ENCODE measurements at regions not wholly inside any gene's neighbourhood (a gene's known extent, or its start where the extent isn't known, plus 50 kb on each side); places are given as distances from the start of the nearest gene placed in this dataset.

DNA sequence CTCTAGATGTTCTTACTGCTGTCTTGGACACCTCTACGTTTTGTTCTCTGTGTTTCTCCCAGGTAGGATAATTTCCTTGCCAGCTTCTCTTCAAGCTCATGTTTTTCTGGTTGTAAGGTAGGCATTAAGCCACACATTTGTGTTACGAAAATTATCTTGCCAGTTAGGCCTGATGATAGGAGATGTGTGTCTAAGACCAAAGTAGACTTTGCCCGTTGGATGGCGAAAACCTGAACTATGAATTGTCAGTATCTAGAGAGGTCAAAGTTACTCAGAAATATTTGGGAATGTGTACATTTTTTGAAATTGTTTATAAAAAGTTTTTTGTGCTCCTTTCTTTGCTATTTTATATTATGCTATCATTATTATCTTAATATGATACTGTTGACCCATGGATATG is 72.8 kb downstream of the FHIP1A start (continued):
- TF ChIP-seq, protein P1, sequence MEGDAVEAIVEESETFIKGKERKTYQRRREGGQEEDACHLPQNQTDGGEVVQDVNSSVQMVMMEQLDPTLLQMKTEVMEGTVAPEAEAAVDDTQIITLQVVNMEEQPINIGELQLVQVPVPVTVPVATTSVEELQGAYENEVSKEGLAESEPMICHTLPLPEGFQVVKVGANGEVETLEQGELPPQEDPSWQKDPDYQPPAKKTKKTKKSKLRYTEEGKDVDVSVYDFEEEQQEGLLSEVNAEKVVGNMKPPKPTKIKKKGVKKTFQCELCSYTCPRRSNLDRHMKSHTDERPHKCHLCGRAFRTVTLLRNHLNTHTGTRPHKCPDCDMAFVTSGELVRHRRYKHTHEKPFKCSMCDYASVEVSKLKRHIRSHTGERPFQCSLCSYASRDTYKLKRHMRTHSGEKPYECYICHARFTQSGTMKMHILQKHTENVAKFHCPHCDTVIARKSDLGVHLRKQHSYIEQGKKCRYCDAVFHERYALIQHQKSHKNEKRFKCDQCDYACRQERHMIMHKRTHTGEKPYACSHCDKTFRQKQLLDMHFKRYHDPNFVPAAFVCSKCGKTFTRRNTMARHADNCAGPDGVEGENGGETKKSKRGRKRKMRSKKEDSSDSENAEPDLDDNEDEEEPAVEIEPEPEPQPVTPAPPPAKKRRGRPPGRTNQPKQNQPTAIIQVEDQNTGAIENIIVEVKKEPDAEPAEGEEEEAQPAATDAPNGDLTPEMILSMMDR (IDR thresholded peaks at IDR 0.05; ENCODE audit: low read depth, low read length, missing input control) = no peak

DNA sequence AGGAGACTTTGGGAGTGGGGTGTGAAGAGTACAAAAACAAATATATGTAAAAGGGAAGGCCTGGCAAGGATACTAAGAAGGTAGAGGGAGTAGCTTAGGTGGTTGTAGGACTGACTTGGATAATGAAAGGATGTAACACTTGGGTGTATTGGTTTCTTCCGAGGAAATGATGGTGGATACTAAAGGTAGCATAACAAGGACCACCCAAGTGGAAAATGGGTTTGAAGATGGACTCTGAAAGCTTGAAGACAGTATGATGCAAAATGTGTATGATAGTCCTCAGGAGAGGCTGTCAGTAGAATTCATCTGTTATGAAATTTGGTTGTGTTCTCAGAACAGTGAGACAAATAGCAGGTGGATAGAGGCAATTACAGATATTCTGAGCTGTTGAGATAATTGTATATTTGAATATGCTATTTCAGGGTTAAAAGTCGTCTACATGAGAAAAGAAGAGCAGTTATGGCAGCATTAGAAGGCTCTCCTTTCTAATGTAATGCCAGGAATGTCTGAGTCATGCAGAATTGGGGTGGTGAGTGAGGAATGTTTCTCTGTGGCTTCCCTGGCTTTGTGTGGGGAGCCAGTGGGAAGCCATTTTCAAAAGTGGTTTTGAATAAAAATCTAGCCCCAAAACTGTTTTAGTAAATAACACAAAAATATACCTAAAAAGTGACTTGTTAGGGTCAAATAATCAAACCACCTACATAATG is 75.6 kb downstream of the FHIP1A start:
- WGBS = 75% methylated on average over 2 of the region's 2 CpGs
- TF ChIP-seq, protein P2, sequence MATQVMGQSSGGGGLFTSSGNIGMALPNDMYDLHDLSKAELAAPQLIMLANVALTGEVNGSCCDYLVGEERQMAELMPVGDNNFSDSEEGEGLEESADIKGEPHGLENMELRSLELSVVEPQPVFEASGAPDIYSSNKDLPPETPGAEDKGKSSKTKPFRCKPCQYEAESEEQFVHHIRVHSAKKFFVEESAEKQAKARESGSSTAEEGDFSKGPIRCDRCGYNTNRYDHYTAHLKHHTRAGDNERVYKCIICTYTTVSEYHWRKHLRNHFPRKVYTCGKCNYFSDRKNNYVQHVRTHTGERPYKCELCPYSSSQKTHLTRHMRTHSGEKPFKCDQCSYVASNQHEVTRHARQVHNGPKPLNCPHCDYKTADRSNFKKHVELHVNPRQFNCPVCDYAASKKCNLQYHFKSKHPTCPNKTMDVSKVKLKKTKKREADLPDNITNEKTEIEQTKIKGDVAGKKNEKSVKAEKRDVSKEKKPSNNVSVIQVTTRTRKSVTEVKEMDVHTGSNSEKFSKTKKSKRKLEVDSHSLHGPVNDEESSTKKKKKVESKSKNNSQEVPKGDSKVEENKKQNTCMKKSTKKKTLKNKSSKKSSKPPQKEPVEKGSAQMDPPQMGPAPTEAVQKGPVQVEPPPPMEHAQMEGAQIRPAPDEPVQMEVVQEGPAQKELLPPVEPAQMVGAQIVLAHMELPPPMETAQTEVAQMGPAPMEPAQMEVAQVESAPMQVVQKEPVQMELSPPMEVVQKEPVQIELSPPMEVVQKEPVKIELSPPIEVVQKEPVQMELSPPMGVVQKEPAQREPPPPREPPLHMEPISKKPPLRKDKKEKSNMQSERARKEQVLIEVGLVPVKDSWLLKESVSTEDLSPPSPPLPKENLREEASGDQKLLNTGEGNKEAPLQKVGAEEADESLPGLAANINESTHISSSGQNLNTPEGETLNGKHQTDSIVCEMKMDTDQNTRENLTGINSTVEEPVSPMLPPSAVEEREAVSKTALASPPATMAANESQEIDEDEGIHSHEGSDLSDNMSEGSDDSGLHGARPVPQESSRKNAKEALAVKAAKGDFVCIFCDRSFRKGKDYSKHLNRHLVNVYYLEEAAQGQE (IDR thresholded peaks at IDR 0.05) = no peak
- TF ChIP-seq, protein P1 (IDR thresholded peaks at IDR 0.05; ENCODE audit: low read depth, low read length, missing input control) = no peak
- TF ChIP-seq TAF1 (conservative IDR thresholded peaks at IDR 0.05) (no peak), RXRA (IDR thresholded peaks at IDR 0.05) (no peak), FOXA2 (IDR thresholded peaks at IDR 0.05) (no peak), RAD21 (IDR thresholded peaks at IDR 0.05) (no peak), JUND (IDR thresholded peaks at IDR 0.05) (no peak), GABPA (IDR thresholded peaks at IDR 0.05 in 1 of 2, conservative IDR thresholded peaks at IDR 0.05 in 1 of 2) (no peak), HNF4G (IDR thresholded peaks at IDR 0.05) (no peak), SP1 (IDR thresholded peaks at IDR 0.05) (no peak), NR2F2 (IDR thresholded peaks at IDR 0.05) (no peak)
- TF ChIP-seq, protein P3, sequence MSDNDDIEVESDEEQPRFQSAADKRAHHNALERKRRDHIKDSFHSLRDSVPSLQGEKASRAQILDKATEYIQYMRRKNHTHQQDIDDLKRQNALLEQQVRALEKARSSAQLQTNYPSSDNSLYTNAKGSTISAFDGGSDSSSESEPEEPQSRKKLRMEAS (IDR thresholded peaks at IDR 0.05) = no peak
- TF ChIP-seq, protein P4, sequence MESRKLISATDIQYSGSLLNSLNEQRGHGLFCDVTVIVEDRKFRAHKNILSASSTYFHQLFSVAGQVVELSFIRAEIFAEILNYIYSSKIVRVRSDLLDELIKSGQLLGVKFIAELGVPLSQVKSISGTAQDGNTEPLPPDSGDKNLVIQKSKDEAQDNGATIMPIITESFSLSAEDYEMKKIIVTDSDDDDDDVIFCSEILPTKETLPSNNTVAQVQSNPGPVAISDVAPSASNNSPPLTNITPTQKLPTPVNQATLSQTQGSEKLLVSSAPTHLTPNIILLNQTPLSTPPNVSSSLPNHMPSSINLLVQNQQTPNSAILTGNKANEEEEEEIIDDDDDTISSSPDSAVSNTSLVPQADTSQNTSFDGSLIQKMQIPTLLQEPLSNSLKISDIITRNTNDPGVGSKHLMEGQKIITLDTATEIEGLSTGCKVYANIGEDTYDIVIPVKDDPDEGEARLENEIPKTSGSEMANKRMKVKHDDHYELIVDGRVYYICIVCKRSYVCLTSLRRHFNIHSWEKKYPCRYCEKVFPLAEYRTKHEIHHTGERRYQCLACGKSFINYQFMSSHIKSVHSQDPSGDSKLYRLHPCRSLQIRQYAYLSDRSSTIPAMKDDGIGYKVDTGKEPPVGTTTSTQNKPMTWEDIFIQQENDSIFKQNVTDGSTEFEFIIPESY (IDR thresholded peaks at IDR 0.05) = no peak
- TF ChIP-seq, protein P5, sequence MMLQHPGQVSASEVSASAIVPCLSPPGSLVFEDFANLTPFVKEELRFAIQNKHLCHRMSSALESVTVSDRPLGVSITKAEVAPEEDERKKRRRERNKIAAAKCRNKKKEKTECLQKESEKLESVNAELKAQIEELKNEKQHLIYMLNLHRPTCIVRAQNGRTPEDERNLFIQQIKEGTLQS (IDR thresholded peaks at IDR 0.05) = no peak
- H3K9me3 ChIP-seq (ENCODE audit: control insufficient read depth in 4 of 4, low read length in 3 of 4) = no peaks in the 10 kb centered on the region
- no peaks in the 10 kb centered on the region for H3K36me3 ChIP-seq (ENCODE audit: control insufficient read depth in 4 of 4, insufficient read depth in 3 of 4, low read depth in 1 of 4, low read length in 3 of 4)
- no peak overlapping the region for H3K27ac ChIP-seq (ENCODE audit: low read depth in 1 of 2, low read length in 2 of 2)
- no peak overlapping the region for H3K9ac ChIP-seq (ENCODE audit: low read depth in 1 of 2, low read length in 2 of 2)
- peaks cover 2 to 12% (median 9%) of the 10 kb centered on the region in 4 donors for H3K4me1 ChIP-seq (ENCODE audit: control insufficient read depth in 4 of 4, insufficient read depth in 4 of 4, low read length in 3 of 4)
- no peaks in the 10 kb centered on the region for H3K27me3 ChIP-seq (ENCODE audit: control insufficient read depth in 4 of 4, insufficient read depth in 4 of 4, low read length in 3 of 4)
- H3K4me3 ChIP-seq (ENCODE audit: low read depth in 1 of 3, low read length in 3 of 3) = no peak overlapping the region
- no peak for DNase-seq (ENCODE audit: low spot score)
